ENCODE measurements at regions not wholly inside any gene's neighbourhood (a gene's known extent, or its start where the extent isn't known, plus 50 kb on each side); places are given as distances from the start of the nearest gene placed in this dataset.

GRCh38 chrX:20663336-20663735 is 396.6 kb upstream of the RPS6KA3 start:
- Mint-ChIP-seq H3K27me3 (ENCODE audit: low read depth) (no peaks in the 10 kb centered on the region), H3K4me1 (ENCODE audit: low read depth) (peaks cover 34% of the 10 kb centered on the region), H3K9me3 (ENCODE audit: low read depth) (no peaks in the 10 kb centered on the region), H3K27ac (ENCODE audit: unreplicated experiment) (no peak overlapping the region), H3K4me3 (ENCODE audit: unreplicated experiment) (no peak overlapping the region), H3K36me3 (ENCODE audit: low read depth) (no peaks in the 10 kb centered on the region)
- TF ChIP-seq, protein P1, sequence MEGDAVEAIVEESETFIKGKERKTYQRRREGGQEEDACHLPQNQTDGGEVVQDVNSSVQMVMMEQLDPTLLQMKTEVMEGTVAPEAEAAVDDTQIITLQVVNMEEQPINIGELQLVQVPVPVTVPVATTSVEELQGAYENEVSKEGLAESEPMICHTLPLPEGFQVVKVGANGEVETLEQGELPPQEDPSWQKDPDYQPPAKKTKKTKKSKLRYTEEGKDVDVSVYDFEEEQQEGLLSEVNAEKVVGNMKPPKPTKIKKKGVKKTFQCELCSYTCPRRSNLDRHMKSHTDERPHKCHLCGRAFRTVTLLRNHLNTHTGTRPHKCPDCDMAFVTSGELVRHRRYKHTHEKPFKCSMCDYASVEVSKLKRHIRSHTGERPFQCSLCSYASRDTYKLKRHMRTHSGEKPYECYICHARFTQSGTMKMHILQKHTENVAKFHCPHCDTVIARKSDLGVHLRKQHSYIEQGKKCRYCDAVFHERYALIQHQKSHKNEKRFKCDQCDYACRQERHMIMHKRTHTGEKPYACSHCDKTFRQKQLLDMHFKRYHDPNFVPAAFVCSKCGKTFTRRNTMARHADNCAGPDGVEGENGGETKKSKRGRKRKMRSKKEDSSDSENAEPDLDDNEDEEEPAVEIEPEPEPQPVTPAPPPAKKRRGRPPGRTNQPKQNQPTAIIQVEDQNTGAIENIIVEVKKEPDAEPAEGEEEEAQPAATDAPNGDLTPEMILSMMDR (IDR thresholded peaks at IDR 0.05), result no peak
- DNase-seq (ENCODE audit: low spot score), result no peak

DNA sequence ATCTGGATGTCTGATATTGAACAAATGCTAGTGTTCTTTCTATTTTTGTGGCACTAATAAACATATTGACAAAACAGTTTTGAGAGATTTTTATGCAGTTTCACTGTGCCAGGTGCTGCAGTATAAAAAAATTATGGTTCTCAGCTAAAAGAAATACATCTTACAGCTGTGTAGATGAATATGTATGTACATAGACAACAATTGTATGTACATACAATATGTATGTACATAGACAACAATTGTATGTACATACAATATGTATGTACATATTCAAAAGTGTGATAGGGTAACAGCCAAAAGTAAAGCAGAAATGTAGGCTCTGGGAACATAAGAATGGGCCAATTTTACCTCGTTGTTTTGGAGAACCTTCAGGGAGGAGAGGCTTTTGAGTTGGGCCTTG is 390.0 kb upstream of the RPS6KA3 start:
- Mint-ChIP-seq H3K27me3 (ENCODE audit: low read depth) (no peaks in the 10 kb centered on the region), H3K4me1 (ENCODE audit: low read depth) (peaks cover 2% of the 10 kb centered on the region), H3K9me3 (ENCODE audit: low read depth) (peaks cover 6% of the 10 kb centered on the region), H3K36me3 (ENCODE audit: low read depth) (no peaks in the 10 kb centered on the region), H3K4me3 (ENCODE audit: unreplicated experiment) (no peak overlapping the region), H3K27ac (ENCODE audit: unreplicated experiment) (no peak overlapping the region)
- DNase-seq (ENCODE audit: low spot score), result no peak
- TF ChIP-seq, protein P1 (IDR thresholded peaks at IDR 0.05), result no peak

DNA sequence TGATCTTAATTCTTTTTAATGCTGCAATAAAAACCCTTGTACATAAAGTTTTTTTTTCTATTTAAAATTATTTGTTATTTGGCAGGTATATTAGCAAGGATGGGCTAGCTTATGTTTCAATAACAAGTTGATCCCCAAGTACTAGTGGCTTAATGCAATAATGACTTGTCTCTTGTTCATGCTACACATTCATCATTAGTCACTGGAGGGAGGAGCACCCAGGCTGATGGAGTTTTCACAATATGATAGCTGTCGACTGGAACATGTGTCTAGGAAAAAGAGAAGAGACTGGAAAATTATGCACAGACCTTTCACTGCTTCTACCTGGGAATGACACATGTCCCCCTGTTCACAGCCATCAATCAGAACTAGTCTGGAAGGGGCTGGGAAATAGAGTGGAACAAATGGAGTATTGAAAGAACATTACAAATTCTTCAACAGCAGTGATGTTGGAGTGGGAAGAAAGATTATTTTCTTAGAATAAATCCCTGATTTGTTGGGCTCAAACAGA is 387.9 kb upstream of the RPS6KA3 start:
- Mint-ChIP-seq H3K27me3 (ENCODE audit: low read depth) (no peaks in the 10 kb centered on the region), H3K4me1 (ENCODE audit: low read depth) (no peaks in the 10 kb centered on the region), H3K4me3 (ENCODE audit: unreplicated experiment) (no peak overlapping the region), H3K36me3 (ENCODE audit: low read depth) (no peaks in the 10 kb centered on the region), H3K9me3 (ENCODE audit: low read depth) (peaks cover 6% of the 10 kb centered on the region), H3K27ac (ENCODE audit: unreplicated experiment) (no peak overlapping the region)
- DNase-seq (ENCODE audit: low spot score), result no peak
- TF ChIP-seq, protein P1 (IDR thresholded peaks at IDR 0.05), result no peak

- H3K9me3 Mint-ChIP-seq (ENCODE audit: low read depth), result peaks cover 6% of the 10 kb centered on the region
- no peaks in the 10 kb centered on the region for H3K4me1 Mint-ChIP-seq (ENCODE audit: low read depth)
- TF ChIP-seq, protein P1 (IDR thresholded peaks at IDR 0.05), result no peak
- H3K27me3 Mint-ChIP-seq (ENCODE audit: low read depth), result no peaks in the 10 kb centered on the region
- H3K36me3 Mint-ChIP-seq (ENCODE audit: low read depth), result no peaks in the 10 kb centered on the region
- no peak overlapping the region for H3K27ac Mint-ChIP-seq (ENCODE audit: unreplicated experiment)
- no peak for DNase-seq (ENCODE audit: low spot score)
- no peak overlapping the region for H3K4me3 Mint-ChIP-seq (ENCODE audit: unreplicated experiment)
Measured at GRCh38 chrX:20653070-20653469, 386.4 kb upstream of the RPS6KA3 start.

DNA sequence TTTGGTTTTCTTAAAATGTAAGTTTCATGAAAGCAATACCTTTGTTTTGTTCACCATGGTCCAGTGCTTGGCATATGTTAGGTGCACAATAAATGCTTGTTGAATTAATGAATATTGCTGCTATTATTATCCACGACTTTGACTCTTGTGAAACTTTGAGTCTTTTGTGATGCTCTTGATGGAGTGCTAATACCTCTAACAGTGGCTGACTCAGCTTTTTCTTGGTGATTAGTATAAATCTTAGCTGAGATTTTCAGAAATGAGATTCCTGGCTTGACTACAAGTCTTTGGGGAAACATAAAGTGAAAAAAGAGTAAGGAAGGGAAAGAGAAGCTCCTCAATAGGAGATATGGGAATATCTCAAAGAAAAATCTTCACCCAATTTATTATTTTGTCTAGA is 375.2 kb upstream of the RPS6KA3 start:
- Mint-ChIP-seq H3K36me3 (ENCODE audit: low read depth) (no peaks in the 10 kb centered on the region), H3K9me3 (ENCODE audit: low read depth) (peaks cover 10% of the 10 kb centered on the region), H3K27ac (ENCODE audit: unreplicated experiment) (no peak overlapping the region), H3K4me1 (ENCODE audit: low read depth) (peaks cover 18% of the 10 kb centered on the region), H3K27me3 (ENCODE audit: low read depth) (no peaks in the 10 kb centered on the region), H3K4me3 (ENCODE audit: unreplicated experiment) (no peak overlapping the region)
- no peak for DNase-seq (ENCODE audit: low spot score)
- TF ChIP-seq, protein P1 (IDR thresholded peaks at IDR 0.05), result no peak
